Tibial artery (tissue), 4 donors: ENCODE measurements at regions not wholly inside any gene's neighbourhood (a gene's known extent, or its start where the extent isn't known, plus 50 kb on each side); places are given as distances from the start of the nearest gene placed in this dataset.
A peak's percentile ranks its signal among the peaks of the same experiment; 100 is the strongest.

ENCODE experiments used
- DNase-seq, 2 donors: peaks; one replicate each; pipeline ENCODE4 v3.0.0-alpha.2; 2019
- H3K27ac ChIP-seq, 2 donors: fragments of 200-600 bp; sonication (generic) in 1 of 2; 1 replicate in 1 of 2; 2 replicates in 1 of 2; pipeline ENCODE4 v1.5.1; 2018 to 2019; ENCODE audit warnings: mild to moderate bottlenecking in 1 of 2
- H3K27me3 ChIP-seq, 2 donors: fragments of 200-600 bp; sonication (generic) in 1 of 2; one replicate each; pipeline versions ENCODE4 v1.5.1 to v1.6.0; 2016 to 2019
- H3K36me3 ChIP-seq, 3 donors: fragments of 200-600 bp; sonication (generic) in 2 of 3; one replicate each; pipeline ENCODE4 v1.5.1; 2016 to 2019; ENCODE audit warnings: mild to moderate bottlenecking in 2 of 3
- H3K4me1 ChIP-seq, 4 donors: fragments of 200-600 bp; sonication (generic) in 2 of 4; 1 replicate in 3 of 4; 2 replicates in 1 of 4; pipeline ENCODE4 v1.5.1; 2016 to 2019
- H3K4me3 ChIP-seq, 2 donors: fragments of 200-600 bp; sonication (generic) in 1 of 2; 1 replicate in 1 of 2; 2 replicates in 1 of 2; pipeline ENCODE4 v1.5.1; 2018 to 2019; ENCODE audit warnings: mild to moderate bottlenecking in 2 of 2
- H3K9me3 ChIP-seq, 3 donors: fragments of 200-600 bp; sonication (generic) in 1 of 3; one replicate each; pipeline ENCODE4 v1.5.1; 2016 to 2019
- intact Hi-C: fragments of 100-400 bp; cut with DNase I; formaldehyde crosslinking; loops from one replicate; pipeline ENCODE4 v1.15.0; 2023; ENCODE audit warnings: low total_unique reads
- TF ChIP-seq, protein P1 (sequence below), 2 experiments: fragments of 200-600 bp in 1 of 2; fragments of 450-650 bp in 1 of 2; IDR thresholded peaks; one replicate each; pipeline ENCODE4 v1.5.1; 2017 to 2019; ENCODE audit warnings: antibody characterized with exemption in 2 of 2, mild to moderate bottlenecking in 1 of 2, moderate library complexity in 1 of 2

DNA sequence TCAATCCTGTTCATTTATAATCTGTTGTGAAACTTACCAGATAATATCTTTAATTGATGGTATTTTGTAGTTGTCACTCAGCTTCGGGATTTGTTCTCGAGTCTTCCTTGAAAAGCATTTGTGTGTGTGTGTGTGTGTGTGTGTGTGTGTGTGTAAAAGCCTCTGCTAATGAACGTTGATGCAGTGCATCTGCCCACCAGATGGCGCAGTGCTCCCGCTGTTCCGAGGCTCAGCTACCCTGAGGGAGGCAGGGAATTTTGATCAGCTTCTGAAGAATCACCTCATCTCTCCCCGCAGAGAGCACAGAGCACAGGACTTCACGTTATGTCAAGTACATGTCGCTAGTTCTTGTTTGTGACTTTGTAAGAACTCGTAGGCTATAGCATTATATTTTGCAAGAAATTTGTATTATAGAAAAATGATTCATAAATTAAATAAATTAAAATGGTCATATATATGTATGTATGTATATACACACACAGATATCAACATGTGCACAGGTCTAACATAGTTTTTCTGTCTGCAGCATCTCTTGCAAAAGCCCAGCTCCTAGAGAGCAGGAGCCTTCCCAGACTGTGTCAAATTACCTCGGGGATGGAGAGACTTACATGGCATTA, 316.7 kb upstream of the IGFBP7 start:
- Histone ChIP-seq H3K4me3 (no peak overlapping the region), H3K27me3 (no peaks in the 10 kb centered on the region), H3K27ac (no peak overlapping the region), H3K36me3 (no peaks in the 10 kb centered on the region), H3K4me1 (peaks cover 0 to 22% (median 11%) of the 10 kb centered on the region in 4 donors), H3K9me3 (no peaks in the 10 kb centered on the region)
- TF ChIP-seq, protein P1, sequence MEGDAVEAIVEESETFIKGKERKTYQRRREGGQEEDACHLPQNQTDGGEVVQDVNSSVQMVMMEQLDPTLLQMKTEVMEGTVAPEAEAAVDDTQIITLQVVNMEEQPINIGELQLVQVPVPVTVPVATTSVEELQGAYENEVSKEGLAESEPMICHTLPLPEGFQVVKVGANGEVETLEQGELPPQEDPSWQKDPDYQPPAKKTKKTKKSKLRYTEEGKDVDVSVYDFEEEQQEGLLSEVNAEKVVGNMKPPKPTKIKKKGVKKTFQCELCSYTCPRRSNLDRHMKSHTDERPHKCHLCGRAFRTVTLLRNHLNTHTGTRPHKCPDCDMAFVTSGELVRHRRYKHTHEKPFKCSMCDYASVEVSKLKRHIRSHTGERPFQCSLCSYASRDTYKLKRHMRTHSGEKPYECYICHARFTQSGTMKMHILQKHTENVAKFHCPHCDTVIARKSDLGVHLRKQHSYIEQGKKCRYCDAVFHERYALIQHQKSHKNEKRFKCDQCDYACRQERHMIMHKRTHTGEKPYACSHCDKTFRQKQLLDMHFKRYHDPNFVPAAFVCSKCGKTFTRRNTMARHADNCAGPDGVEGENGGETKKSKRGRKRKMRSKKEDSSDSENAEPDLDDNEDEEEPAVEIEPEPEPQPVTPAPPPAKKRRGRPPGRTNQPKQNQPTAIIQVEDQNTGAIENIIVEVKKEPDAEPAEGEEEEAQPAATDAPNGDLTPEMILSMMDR (IDR thresholded peaks at IDR 0.05): peak; percentile 62 to 65
- intact Hi-C loops: loop anchor here (10.0 kb wide), 1 partner anchor 262 kb away; no protein-coding TSS in a partner anchor
- DNase-seq: peak; percentile 48 to 76

DNA sequence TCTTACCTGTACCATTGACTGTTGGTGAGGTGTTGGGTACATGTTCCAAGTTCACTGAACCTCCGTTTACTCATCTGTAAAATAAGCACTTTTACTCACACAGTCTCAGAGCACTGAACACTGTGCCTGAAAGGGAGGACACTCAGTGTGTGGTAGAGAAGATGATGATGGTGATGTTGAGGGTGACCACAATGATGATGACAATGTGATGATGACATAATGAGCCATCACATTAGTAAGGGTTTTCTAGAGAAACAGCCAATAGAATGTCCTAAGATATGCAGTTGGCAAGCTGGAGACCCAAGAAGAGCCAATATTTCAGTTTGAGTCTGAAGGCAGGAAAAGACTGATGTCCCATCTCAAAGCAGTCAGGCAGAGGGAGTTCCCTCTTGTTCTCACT, 315.4 kb upstream of the IGFBP7 start:
- Histone ChIP-seq H3K4me3 (no peak overlapping the region), H3K27me3 (no peaks in the 10 kb centered on the region), H3K36me3 (no peaks in the 10 kb centered on the region), H3K27ac (no peak overlapping the region), H3K4me1 (peaks cover 0 to 22% (median 11%) of the 10 kb centered on the region in 4 donors), H3K9me3 (no peaks in the 10 kb centered on the region)
- TF ChIP-seq, protein P1 (IDR thresholded peaks at IDR 0.05): no peak
- DNase-seq: no peak
- intact Hi-C loops: loop anchor here (10.0 kb wide), 1 partner anchor 261 kb away; no protein-coding TSS in a partner anchor

DNA sequence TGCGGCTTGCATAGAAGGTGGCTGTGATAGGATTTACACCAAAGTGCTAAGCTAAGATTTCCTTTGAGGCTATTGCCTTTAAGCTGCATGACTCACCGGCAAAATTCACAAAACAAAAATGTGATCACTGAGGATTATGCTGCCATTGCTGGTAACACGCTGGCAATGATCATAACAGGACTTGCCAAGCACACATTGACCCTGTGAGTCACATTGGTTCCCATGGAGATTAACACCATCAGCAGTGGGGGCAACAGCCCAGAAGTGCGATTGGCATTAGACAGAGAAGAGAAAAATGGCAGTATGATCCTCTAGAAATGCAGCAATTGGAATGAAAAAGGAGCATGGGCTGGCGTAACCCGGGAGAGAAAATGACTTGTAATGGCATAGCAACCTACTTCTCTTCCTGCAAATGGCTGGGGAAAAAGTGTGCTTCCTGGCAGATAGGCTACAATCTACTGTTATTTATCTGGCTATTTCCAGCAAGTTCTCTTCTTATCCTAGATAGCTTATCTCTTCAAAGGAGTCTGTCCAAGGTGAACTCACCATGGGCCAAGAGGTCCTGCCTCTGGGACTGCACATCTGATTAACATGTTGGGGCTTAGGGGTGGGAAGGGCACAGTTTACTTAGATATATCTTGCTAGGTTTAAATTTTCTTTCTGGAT, 314.2 kb upstream of the IGFBP7 start:
- no peaks in the 10 kb centered on the region for H3K36me3 ChIP-seq
- TF ChIP-seq, protein P1 (IDR thresholded peaks at IDR 0.05): no peak
- peaks cover 0 to 22% (median 11%) of the 10 kb centered on the region in 4 donors for H3K4me1 ChIP-seq
- intact Hi-C loops: loop anchor here (10.0 kb wide), 1 partner anchor 260 kb away; no protein-coding TSS in a partner anchor
- H3K27me3 ChIP-seq: no peaks in the 10 kb centered on the region
- no peaks in the 10 kb centered on the region for H3K9me3 ChIP-seq
- peak overlapping the region; percentile 59 to 61 for H3K27ac ChIP-seq
- no peak overlapping the region for H3K4me3 ChIP-seq
- DNase-seq: peak; percentile 82 to 88

DNA sequence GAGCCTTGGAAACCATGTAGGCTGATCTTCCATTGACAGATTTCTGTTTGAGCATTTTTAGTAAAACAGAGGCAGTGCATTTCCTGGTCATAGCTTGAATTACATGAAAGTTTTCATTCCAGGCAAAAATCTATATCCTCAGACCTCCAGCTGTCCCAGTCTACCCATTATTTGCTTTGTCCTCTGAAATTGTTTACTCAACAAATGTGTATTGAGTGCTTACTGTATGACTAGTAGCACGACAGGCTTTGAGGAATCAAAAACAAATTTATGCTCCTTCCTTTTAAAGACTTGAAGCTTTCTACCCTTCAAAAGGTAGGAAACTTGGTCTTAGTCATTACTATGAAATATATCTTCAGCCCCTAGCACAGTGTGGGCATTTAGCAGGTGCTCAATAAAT, 307.9 kb upstream of the IGFBP7 start:
- TF ChIP-seq, protein P1 (IDR thresholded peaks at IDR 0.05): no peak
- Histone ChIP-seq H3K4me1 (peaks cover 0 to 16% (median 0%) of the 10 kb centered on the region in 4 donors), H3K36me3 (no peaks in the 10 kb centered on the region), H3K27ac (no peak overlapping the region), H3K4me3 (no peak overlapping the region), H3K27me3 (no peaks in the 10 kb centered on the region), H3K9me3 (no peaks in the 10 kb centered on the region)
- DNase-seq: no peak
- intact Hi-C loops: no loop called here

DNA sequence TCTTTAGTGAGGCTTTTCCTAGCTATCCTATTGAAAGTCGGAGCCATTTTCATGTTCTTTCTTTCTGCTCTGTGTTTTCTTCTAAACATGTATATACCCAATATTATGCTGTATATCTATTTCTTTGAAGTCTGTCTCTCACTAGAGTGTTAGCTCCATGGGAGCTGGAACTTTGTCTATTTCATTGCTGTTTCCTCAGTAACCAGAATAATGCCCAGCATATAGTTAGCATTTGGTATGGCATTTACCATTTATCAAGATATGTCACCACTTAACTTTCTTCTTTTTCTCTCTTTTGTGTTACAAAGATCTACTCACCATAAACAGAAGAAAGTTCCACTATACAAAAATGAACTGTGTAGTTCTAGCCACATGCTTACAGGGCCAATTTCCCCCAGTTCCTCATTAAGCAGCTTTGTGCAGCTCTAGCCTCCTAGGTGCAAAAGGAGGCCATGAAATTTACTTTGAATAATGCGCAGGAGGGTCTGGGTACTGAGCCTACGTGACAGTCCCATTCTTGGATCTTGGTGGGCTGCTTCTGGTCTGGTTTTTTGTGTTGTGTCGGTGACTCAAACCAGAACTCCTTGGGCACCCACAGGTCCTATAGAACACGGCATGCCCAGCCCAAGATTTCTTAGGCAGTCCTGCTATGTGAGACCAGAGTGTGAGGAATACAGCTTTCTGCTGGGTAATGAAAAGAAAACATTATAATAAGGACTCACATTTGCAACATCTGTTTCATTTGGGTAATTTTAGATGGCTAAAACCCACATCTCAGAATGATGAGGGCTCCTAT, 302.3 kb upstream of the IGFBP7 start:
- Histone ChIP-seq H3K36me3 (no peaks in the 10 kb centered on the region), H3K27me3 (no peaks in the 10 kb centered on the region), H3K4me3 (no peak overlapping the region), H3K9me3 (no peaks in the 10 kb centered on the region), H3K4me1 (peaks cover 0 to 51% (median 1%) of the 10 kb centered on the region in 4 donors), H3K27ac (peak overlapping the region; percentile 36 to 75)
- no peak for DNase-seq
- intact Hi-C loops: no loop called here
- TF ChIP-seq, protein P1 (IDR thresholded peaks at IDR 0.05): no peak
